Endodermal cell (in vitro differentiated cells): ENCODE measurements at regions not wholly inside any gene's neighbourhood (a gene's known extent, or its start where the extent isn't known, plus 50 kb on each side); places are given as distances from the start of the nearest gene placed in this dataset.

Source experiments
- DNase-seq: peaks from one replicate; pipeline ENCODE4 v3.0.0-alpha.2; 2017
- H3K27ac ChIP-seq: 2 replicates; pipeline ENCODE4 v1.5.1; 2013; ENCODE audit warnings: mild to moderate bottlenecking, low read depth, low read length, moderate library complexity
- H3K27me3 ChIP-seq: 2 replicates; pipeline ENCODE4 v1.6.1; 2013; ENCODE audit warnings: mild to moderate bottlenecking, low read length, moderate library complexity; ENCODE audit not compliant: insufficient read depth, control insufficient read depth, poor library complexity, severe bottlenecking
- H3K36me3 ChIP-seq: 2 replicates; pipeline ENCODE4 v1.7.0; 2013; ENCODE audit warnings: mild to moderate bottlenecking, low read length, moderate library complexity; ENCODE audit not compliant: control insufficient read depth, insufficient read depth
- H3K4me1 ChIP-seq: one replicate; pipeline ENCODE4 v1.7.0; 2013; ENCODE audit warnings: low read length; ENCODE audit not compliant: control insufficient read depth, insufficient read depth
- H3K4me3 ChIP-seq: 2 replicates; pipeline ENCODE4 v1.5.1; 2013; ENCODE audit warnings: mild to moderate bottlenecking, low read length, moderate library complexity
- H3K9ac ChIP-seq: 2 replicates; pipeline ENCODE4 v1.6.1; 2013; ENCODE audit warnings: mild to moderate bottlenecking, low read length, moderate library complexity; ENCODE audit not compliant: poor library complexity, severe bottlenecking; ENCODE audit errors: extremely low read depth
- H3K9me3 ChIP-seq: 2 replicates; pipeline ENCODE4 v1.6.1; 2013; ENCODE audit warnings: mild to moderate bottlenecking, low read length, moderate library complexity; ENCODE audit not compliant: control insufficient read depth
- H3K27ac Mint-ChIP-seq: 2 replicates; pipeline ENCODE4 v1.8.0; 2020; ENCODE audit warnings: mixed read lengths
- H3K27me3 Mint-ChIP-seq: 2 replicates; pipeline ENCODE4 v1.8.0; 2021; ENCODE audit warnings: mild to moderate bottlenecking, mixed read lengths; ENCODE audit not compliant: insufficient read depth
- H3K36me3 Mint-ChIP-seq: 2 replicates; pipeline ENCODE4 v1.8.0; 2020; ENCODE audit warnings: low read depth, mixed read lengths
- H3K4me1 Mint-ChIP-seq: 2 replicates; pipeline ENCODE4 v1.8.0; 2020; ENCODE audit warnings: mixed read lengths
- H3K4me3 Mint-ChIP-seq: 2 replicates; pipeline ENCODE4 v1.8.0; 2020; ENCODE audit warnings: mild to moderate bottlenecking, moderate library complexity, mixed read lengths
- H3K9me3 Mint-ChIP-seq: 2 replicates; pipeline ENCODE4 v1.8.0; 2020; ENCODE audit warnings: mild to moderate bottlenecking, mixed read lengths
- CTCF ChIP-seq: fragments of 200-600 bp; sonication (generic); conservative IDR thresholded peaks from 2 replicates; pipeline ENCODE4 v1.5.0; 2021; ENCODE audit warnings: antibody characterized with exemption, mild to moderate bottlenecking
- WGBS, 2 experiments: methylation state at CpG; one replicate each; pipeline versions ENCODE4 v1.1.5 to v1.1.7; 2013; ENCODE audit warnings: missing lambda C conversion rate in 2 of 2, mixed read lengths in 1 of 2; ENCODE audit not compliant: insufficient coverage in 1 of 2, insufficient read length in 1 of 2; 5-methylcytosine and 5-hydroxymethylcytosine counted together

- TF ChIP-seq CTCF: no peak
- no peaks in the 10 kb centered on the region for H3K9me3 Mint-ChIP-seq
- no peak overlapping the region for H3K27ac Mint-ChIP-seq
- no peaks in the 10 kb centered on the region for H3K36me3 Mint-ChIP-seq
- H3K4me3 Mint-ChIP-seq: no peak overlapping the region
- no peak overlapping the region for H3K9ac ChIP-seq
- H3K27me3 Mint-ChIP-seq: peaks cover 3% of the 10 kb centered on the region
- H3K4me1 Mint-ChIP-seq: no peaks in the 10 kb centered on the region
- H3K4me1 ChIP-seq: no peaks in the 10 kb centered on the region
- no peak overlapping the region for H3K4me3 ChIP-seq
- H3K9me3 ChIP-seq: no peaks in the 10 kb centered on the region
- H3K27ac ChIP-seq: no peak overlapping the region
- H3K27me3 ChIP-seq: no peaks in the 10 kb centered on the region
- DNase-seq: no peak
- H3K36me3 ChIP-seq: no peaks in the 10 kb centered on the region
These were observed 201.8 kb upstream of the WDFY3 start for GRCh38 chr4:85168234-85168834.

- Histone ChIP-seq H3K4me3 (no peak overlapping the region), H3K36me3 (no peaks in the 10 kb centered on the region), H3K27ac (no peak overlapping the region), H3K4me1 (no peaks in the 10 kb centered on the region), H3K9ac (no peak overlapping the region), H3K9me3 (no peaks in the 10 kb centered on the region), H3K27me3 (no peaks in the 10 kb centered on the region)
- H3K27ac Mint-ChIP-seq: no peak overlapping the region
- no peaks in the 10 kb centered on the region for H3K9me3 Mint-ChIP-seq
- no peaks in the 10 kb centered on the region for H3K27me3 Mint-ChIP-seq
- H3K4me3 Mint-ChIP-seq: no peak overlapping the region
- no peak for DNase-seq
- no peaks in the 10 kb centered on the region for H3K4me1 Mint-ChIP-seq
- no peak for TF ChIP-seq CTCF
- H3K36me3 Mint-ChIP-seq: no peaks in the 10 kb centered on the region
These were observed 203.8 kb upstream of the WDFY3 start for GRCh38 chr4:85170241-85170640.

GRCh38 chr4:85175190-85175589, 208.7 kb upstream of the WDFY3 start:
- no peaks in the 10 kb centered on the region for H3K9me3 ChIP-seq
- H3K4me3 ChIP-seq: no peak overlapping the region
- TF ChIP-seq CTCF: no peak
- no peaks in the 10 kb centered on the region for H3K27me3 Mint-ChIP-seq
- H3K27ac ChIP-seq: no peak overlapping the region
- no peaks in the 10 kb centered on the region for H3K27me3 ChIP-seq
- 100% methylated on average over 1 of the region's 1 CpG for WGBS, 2 experiments
- no peak overlapping the region for H3K27ac Mint-ChIP-seq
- no peaks in the 10 kb centered on the region for H3K4me1 ChIP-seq
- H3K36me3 Mint-ChIP-seq: no peaks in the 10 kb centered on the region
- H3K4me1 Mint-ChIP-seq: no peaks in the 10 kb centered on the region
- H3K4me3 Mint-ChIP-seq: no peak overlapping the region
- H3K9me3 Mint-ChIP-seq: no peaks in the 10 kb centered on the region
- H3K9ac ChIP-seq: no peak overlapping the region
- no peak for DNase-seq
- no peaks in the 10 kb centered on the region for H3K36me3 ChIP-seq
